Fibroblast of pulmonary artery (primary cell): ENCODE measurements at regions not wholly inside any gene's neighbourhood (a gene's known extent, or its start where the extent isn't known, plus 50 kb on each side); places are given as distances from the start of the nearest gene placed in this dataset.

Source experiments
- DNase-seq: peaks from one replicate; pipeline ENCODE4 v3.0.0-alpha.2; 2010; ENCODE audit warnings: low read depth
- H3K4me3 ChIP-seq: replicated peaks from 2 replicates; pipeline ENCODE4 v1.5.1; 2011; ENCODE audit warnings: low read depth, mild to moderate bottlenecking, control low read depth, low read length, moderate library complexity
- TF ChIP-seq, protein P1 (sequence below): IDR thresholded peaks from 2 replicates; pipeline ENCODE4 v1.5.1; 2011; ENCODE audit warnings: mild to moderate bottlenecking, control low read depth, low read length, inconsistent platforms; ENCODE audit errors: missing control alignments

DNA sequence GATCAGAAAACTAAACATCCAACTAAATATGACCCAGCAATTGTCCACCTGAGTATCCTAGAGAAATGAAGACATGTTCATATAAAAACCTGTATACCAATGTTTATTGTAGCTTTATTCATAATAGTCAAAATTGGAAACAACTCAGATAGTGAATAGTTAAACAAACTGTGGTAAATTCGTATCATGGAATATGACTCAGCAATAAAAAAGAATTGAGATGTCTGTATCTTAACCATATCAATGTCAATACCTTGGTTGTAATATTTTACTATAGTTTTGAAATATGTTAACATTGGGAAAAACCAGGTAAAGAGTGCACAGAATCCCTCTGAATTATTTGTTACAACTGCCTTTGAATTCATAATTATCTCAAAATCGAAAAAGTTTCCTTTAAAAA is 159.3 kb upstream of the GAP43 start:
- no peak overlapping the region for H3K4me3 ChIP-seq
- DNase-seq = no peak

DNA sequence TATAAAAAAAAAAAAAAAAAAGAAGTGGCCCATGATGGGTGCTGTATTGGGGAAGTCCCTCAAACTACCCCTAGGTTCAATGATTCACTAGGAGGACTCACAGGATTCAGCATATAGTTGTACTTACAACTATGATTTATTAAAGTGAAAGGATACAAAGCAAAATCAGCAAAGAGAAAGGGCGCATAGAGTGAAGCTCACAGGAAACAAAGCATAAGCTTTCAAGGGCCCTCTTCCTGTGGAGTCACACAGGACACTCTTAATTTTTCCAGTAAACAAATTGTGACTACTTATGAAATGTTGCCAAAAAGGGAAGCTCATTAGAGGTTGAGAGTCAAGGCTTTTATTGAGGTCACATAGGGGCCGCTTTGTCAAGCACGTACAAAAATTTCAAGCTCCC is 153.7 kb upstream of the GAP43 start:
- H3K4me3 ChIP-seq = no peak overlapping the region
- no peak for DNase-seq
- TF ChIP-seq, protein P1, sequence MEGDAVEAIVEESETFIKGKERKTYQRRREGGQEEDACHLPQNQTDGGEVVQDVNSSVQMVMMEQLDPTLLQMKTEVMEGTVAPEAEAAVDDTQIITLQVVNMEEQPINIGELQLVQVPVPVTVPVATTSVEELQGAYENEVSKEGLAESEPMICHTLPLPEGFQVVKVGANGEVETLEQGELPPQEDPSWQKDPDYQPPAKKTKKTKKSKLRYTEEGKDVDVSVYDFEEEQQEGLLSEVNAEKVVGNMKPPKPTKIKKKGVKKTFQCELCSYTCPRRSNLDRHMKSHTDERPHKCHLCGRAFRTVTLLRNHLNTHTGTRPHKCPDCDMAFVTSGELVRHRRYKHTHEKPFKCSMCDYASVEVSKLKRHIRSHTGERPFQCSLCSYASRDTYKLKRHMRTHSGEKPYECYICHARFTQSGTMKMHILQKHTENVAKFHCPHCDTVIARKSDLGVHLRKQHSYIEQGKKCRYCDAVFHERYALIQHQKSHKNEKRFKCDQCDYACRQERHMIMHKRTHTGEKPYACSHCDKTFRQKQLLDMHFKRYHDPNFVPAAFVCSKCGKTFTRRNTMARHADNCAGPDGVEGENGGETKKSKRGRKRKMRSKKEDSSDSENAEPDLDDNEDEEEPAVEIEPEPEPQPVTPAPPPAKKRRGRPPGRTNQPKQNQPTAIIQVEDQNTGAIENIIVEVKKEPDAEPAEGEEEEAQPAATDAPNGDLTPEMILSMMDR = no peak

More for the DNA sequence above, 159.3 kb upstream of the GAP43 start:
- TF ChIP-seq, protein P1 = no peak

- TF ChIP-seq, protein P1 = no peak
- DNase-seq = no peak
- no peak overlapping the region for H3K4me3 ChIP-seq
Observed at GRCh38 chr3:115470254-115470653, 153.1 kb upstream of the GAP43 start.

DNA sequence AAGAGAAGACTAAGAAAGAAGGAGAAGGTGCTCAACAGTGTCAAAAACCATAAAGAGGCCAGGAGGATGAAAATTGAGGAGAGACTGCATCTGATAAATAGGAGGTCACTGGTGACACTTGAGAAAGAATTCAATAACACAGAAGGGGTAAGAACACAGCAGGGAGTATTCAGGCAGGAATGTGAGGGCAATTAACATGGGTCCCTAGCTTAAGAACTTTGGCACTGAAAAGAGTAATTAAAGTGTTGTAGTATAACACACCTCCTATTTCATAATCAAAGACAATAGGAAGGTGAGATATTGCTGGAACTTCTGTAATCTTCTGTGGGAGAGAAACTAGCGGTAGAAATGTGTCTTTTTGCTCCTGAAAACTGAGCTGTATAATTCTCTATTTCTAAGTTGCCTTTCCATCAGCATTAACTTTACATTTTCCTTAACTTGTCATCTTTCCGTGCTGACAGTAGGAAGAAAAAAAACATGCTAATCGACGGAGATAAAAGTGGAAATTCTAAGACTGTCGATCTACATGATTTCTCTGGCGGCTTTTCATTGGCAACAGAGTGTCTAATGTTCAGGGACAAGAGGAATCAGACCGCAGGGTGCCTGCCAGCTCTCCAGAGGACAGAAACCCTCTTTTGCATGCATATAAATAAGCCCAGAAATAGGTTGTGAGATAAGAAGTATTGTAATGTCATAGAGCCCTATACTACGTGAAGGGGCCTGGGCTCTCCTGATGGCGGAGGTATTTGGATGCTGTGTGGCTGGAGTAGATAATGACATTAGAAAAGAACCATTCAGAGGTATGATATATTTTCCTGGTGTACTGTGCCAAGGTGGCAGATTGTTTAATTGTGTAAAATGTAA is 147.9 kb upstream of the GAP43 start:
- TF ChIP-seq, protein P1 = no peak
- H3K4me3 ChIP-seq = no peak overlapping the region
- no peak for DNase-seq

- H3K4me3 ChIP-seq = no peak overlapping the region
- TF ChIP-seq, protein P1 = no peak
- DNase-seq = no peak
Observed at GRCh38 chr3:115476472-115476871, 146.8 kb upstream of the GAP43 start.

- DNase-seq = no peak
- H3K4me3 ChIP-seq = no peak overlapping the region
- TF ChIP-seq, protein P1 = no peak
Observed at GRCh38 chr3:115478359-115478758, 145.0 kb upstream of the GAP43 start.

- TF ChIP-seq, protein P1 = no peak
- no peak overlapping the region for H3K4me3 ChIP-seq
- DNase-seq = no peak
Observed at GRCh38 chr3:115486880-115487279, 136.4 kb upstream of the GAP43 start.
